Ovary (tissue), 3 donors: ENCODE measurements at regions not wholly inside any gene's neighbourhood (a gene's known extent, or its start where the extent isn't known, plus 50 kb on each side); places are given as distances from the start of the nearest gene placed in this dataset.

Source experiments
- CTCF ChIP-seq, 3 donors: fragments of 450-650 bp in 2 of 3; fragments of 200-600 bp in 1 of 3; IDR thresholded peaks; one replicate each; pipeline versions ENCODE4 v1.5.1 to v1.8.0; 2016 to 2022; ENCODE audit warnings: antibody characterized with exemption in 3 of 3, mild to moderate bottlenecking in 1 of 3
- POLR2A ChIP-seq: fragments of 450-650 bp; IDR thresholded peaks from one replicate; pipeline ENCODE4 v1.6.1; 2017; ENCODE audit warnings: antibody characterized with exemption, mild to moderate bottlenecking, moderate library complexity
- donor health status: DM: no; HTN: no; CAD: no.

GRCh38 chr7:46206476-46207060 lies 285.5 kb upstream of the IGFBP3 start:
- TF ChIP-seq POLR2A = no peak
- TF ChIP-seq CTCF (IDR thresholded peaks at IDR 0.05) = no peak
